ENCODE measurements at regions not wholly inside any gene's neighbourhood (a gene's known extent, or its start where the extent isn't known, plus 50 kb on each side); places are given as distances from the start of the nearest gene placed in this dataset.
"Not testable (repeated sequence)": the region's sequence is repeated elsewhere in the genome, so short reads cannot be mapped to it uniquely, and the experiment has no call there.

DNA sequence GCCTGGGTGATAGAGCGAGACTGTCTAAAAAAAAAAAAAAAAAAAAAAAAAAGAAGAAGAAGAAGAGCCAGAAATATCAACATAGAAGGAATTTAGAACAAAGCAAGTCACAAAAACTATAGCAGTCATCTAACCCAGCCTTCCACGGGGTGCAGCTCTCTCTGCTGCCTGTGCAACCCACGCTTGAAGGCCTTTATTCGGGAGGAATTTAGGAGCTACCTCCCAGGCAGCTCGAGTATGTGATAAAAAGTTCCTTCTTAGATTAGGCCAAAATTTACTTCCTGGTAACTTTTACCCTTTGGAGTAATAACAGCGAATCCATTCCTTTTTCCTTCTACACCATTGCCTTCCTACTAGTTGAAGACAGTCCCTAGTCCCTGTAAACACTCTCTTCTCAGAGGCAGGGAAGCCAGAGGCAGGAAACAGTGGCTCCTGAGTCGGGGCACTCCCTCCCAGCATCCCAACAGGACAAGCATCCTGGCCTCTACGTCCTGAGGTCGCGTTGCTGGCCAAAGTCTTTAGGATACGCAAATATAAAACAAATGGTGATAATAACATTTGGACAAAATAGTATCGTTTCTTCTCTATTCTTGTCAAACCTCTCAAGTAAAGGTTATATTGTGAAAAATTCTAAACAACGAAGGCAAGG, 109.3 kb upstream of the KMT2C start:
- DNase-seq (ENCODE audit: low spot score) = no peak
- in situ Hi-C loops (cut with HindIII; ENCODE audit: low sequenced_read_pairs) = no loop called here

DNA sequence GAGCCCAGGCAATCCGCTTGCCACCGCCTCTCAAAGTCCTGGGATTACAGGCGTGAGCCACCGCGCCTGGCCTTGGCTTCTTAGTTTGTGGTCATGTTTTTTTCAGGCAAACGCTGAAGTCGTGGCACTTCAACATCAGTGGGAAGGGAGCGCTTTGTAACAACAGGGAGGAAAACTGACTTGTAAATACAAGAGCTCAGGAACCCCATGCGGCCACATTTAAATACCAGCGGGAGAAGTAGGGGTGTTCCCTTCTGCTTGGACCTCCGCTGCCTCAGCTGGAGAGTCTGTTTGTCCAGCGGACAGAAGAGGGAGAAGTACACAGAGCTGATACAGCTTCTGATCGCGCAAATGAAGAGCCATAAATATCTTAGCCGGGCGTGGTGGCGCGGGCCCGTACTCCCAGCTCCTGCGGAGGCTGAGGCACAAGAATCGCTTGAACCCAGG, 108.7 kb upstream of the KMT2C start:
- no peak for DNase-seq (ENCODE audit: low spot score)
- in situ Hi-C loops (cut with HindIII; ENCODE audit: low sequenced_read_pairs) = no loop called here

DNA sequence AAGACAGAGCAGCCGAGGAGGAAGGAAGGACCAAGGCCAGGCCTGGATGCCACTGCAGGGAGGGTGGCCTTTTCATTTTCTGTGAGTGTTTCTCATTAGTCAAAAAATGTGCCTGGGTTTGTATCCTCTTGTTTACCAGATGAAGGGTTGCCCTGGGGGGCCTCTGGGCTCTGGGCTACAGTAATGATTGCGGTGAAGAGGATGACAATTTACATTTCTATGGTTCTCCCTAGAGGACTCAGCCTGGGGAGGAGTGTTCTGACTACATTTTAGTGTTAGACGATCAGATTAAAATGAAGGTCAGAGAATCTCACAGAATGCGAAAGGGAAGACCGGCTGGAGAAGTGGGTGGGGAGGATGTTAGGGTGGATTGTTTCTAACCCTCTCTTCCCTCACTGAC, 108.0 kb upstream of the KMT2C start:
- no peak for DNase-seq (ENCODE audit: low spot score)

DNA sequence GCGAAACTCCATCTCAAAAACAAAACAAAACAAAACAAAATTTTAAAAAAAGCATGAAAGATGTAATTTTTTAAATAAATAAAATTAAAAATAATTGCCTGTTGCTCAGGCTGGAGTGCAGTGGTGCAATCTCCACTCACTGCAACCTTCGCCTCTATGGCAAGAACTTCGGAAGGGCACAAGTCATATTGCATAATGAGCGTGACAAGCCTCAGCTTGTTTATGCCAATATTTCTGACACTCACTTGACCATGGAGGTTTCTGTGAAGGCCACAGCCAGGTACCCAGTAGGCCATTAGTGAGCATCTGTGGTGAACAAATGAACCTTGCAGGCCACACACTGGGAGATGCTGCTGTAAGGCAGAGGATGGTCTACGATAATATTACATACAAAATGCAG, 106.1 kb upstream of the KMT2C start:
- no peak for DNase-seq (ENCODE audit: low spot score)
- in situ Hi-C loops (cut with HindIII; ENCODE audit: low sequenced_read_pairs) = no loop called here

More for the DNA sequence above, 108.0 kb upstream of the KMT2C start:
- in situ Hi-C loops (cut with HindIII; ENCODE audit: low sequenced_read_pairs) = no loop called here

DNA sequence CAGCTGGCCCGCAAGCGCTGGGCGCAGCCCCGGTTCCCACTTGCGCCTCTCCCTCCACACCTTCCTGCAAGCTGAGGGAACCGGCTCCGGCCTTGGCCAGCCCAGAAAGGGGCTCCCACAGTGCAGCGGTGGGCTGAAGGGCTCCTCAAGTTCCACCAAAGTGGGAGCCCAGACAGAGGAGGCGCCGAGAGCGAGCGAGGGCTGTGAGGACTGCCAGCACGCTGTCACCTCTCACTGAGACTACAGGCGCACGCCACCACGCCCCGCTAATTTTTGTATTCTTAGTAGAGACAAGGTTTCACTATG, 103.3 kb upstream of the KMT2C start:
- in situ Hi-C loops (cut with HindIII; ENCODE audit: low sequenced_read_pairs); DNase-seq (ENCODE audit: low spot score): not testable (repeated sequence)

DNA sequence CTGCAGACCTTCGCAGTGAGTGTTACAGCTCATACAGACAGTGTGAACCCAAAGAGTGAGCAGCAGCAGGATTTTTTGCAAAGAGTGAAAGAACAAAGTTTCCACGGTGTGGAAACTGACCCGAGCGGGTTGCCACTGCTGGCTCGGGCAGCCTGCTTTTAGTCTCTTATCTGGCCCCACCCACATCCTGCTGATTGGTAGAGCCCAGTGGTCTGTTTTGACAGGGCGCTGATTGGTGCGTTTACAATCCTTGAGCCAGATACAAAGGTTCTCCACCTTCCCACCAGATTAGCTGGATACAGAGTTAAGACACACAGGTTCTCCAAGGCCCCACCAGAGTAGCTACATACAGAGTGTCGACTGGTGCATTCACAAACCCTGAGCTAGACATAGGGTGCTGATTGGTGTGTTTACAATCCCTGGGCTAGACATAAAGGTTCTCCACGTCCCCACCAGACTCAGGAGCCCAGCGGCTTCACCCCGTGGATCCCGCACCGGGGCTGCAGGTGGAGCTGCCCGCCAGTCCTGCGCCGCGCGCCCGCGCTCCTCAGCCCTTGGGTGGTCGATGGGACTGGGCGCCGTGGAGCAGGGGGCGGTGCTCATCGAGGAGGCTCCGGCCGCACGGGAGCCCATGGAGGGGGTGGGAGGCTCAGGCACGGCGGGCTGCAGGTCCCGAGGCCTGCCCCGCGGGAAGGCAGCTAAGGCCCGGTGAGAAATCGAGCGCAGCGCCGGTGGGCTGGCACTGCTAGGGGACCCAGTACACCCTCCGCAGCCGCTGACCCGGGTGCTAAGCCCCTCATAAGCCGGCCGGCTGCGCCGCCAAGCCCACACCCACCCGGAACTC, 102.8 kb upstream of the KMT2C start:
- DNase-seq (ENCODE audit: low spot score); in situ Hi-C loops (cut with HindIII; ENCODE audit: low sequenced_read_pairs): not testable (repeated sequence)

DNA sequence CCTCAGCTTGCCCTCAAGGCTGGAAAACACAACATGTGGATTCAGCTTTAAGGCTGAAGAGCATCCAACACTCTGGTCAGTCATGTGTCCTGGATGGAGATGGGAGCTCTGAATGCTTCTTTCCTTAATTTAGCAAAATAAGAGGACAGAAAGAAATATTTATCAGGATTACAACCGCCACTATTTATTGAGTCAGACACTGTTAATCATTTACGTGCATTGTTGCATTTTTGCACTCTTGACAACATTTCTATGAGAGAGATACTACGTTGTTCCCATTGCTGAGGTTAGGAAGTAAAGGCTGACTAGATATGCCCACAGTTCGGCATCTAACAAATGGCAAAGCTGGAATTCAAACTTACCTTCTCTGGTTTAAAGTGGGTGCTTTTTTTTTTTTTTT, 101.8 kb upstream of the KMT2C start:
- in situ Hi-C loops (cut with HindIII; ENCODE audit: low sequenced_read_pairs) = no loop called here
- no peak for DNase-seq (ENCODE audit: low spot score)

DNA sequence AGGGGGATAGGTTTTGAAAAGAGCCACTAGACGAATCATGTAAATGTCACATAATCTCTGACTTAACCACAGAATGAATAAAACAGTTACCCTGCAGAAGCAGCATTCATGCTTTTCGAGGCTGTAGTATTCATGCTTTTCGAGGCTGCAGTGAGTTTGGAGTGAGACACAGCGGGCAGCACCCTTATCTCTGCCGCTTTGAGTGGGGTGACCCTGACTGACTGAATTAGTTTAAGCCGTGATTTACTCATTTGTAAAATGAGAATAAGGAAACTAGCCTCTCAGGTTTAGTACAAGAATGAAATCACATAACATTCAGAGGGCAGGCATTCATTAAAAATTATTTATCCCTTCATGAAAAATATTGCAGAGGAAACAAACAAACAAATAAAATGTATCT, 92.8 kb upstream of the KMT2C start:
- DNase-seq (ENCODE audit: low spot score) = no peak
- in situ Hi-C loops (cut with HindIII; ENCODE audit: low sequenced_read_pairs) = no loop called here

DNA sequence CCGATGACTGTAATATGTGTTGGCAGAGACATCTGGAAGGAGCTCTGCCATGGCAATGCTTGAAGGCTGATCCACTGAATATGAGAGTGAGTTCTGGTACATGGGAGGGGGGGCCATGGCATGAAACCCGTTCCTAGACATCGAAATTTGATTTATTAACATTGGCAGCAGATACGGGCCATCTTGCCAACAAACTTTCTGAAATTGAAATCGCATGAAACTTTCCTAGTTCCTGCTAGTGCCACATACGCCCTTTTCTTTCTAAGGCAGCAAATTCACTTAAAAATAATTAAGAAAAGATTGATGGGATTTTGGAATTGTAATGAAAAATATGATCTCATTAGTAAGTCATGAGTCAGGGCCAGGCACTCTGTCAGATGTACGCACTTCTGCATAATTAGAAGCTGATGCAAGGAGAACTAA, 91.8 kb upstream of the KMT2C start:
- in situ Hi-C loops (cut with HindIII; ENCODE audit: low sequenced_read_pairs) = no loop called here
- no peak for DNase-seq (ENCODE audit: low spot score)

DNA sequence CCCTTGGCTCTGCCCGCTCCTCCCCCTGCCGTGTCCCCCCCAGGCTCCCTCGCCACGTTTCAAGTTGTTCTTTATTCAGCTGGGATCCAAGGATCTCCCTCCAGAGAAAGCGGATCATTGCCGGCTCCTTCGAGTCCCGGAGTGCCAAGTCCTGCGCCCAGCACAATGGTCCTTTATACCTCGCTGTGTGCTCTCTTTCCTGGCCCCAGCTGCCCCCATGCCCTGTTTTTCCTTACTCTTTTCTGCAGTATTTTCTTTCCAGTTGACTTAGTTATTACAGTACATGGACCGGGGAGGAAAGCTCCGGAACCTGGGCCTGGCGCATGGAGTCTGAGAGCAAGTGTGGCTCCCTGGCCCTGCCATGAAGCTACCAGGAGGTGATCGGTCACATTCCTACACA, 88.1 kb upstream of the KMT2C start:
- DNase-seq (ENCODE audit: low spot score) = peak; percentile 9
- in situ Hi-C loops (cut with HindIII; ENCODE audit: low sequenced_read_pairs) = no loop called here

DNA sequence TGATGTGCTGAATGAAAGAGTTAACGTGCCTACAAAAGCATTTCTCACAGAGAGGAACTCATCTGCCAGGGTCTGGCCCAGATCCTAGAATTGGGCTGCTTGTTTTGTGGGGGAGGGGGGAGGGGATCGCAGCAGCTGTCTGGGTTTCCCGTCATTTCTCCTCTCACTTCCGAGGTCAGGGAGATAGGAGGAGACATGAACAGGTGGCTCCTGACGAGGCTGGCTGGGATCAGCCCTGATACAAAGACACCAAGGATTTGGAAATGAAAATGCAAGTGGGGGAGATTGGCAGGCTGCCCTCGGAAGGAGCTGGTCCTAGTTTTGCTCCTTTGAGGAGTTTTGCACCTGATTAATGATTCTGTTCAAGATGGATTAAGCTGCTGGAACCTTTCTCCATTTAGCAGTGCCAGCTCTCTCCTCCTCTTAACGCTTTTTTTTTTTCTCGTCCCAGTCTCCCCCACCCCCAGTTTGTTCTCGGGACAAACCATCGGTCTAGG, 86.8 kb upstream of the KMT2C start:
- DNase-seq (ENCODE audit: low spot score) = peak; percentile 16
- in situ Hi-C loops (cut with HindIII; ENCODE audit: low sequenced_read_pairs) = no loop called here

DNA sequence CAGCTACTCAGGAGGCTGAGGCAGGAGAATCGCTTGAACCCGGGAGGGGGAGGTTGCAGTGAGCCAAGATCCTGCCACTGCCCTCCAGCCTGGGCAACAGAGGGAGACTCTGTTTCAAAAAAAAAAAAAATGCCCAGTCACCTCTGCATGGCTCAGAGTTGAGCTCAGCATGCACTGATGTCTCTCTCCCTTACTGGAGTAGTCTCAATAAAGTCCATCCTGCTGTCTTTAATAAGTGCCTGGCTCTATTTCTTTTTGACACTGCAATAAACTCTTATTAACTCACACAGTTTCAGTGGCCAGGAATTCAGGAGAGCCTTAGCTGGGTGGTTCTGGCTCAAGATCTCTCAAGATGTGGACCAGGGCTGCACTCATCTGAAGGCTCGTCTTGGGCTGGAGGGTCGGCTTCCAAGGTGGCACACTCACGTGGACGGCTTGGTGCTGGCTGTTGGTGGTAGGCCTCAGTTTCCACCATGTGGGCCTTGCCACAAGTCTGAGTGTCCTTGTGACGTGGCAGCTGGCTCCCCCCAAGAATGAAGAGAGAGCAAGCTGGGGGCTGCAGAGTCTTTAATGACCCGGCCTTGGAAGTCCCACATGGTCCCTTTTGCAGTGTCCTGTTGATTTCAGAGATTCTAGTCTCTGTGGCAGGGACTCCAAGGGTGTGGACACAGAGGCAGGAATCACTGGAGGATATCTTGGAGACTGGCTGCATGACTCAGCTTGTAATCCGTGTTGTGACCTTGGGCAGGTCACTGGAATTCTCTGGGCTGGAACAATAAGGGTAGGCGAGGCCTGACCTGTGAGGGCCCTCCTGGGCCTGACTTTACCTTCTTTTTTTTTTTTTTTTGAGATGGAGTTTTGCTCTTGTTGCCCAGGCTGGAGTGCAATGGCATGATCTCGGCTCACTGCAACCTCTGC, 85.9 kb upstream of the KMT2C start:
- DNase-seq (ENCODE audit: low spot score) = no peak
- in situ Hi-C loops (cut with HindIII; ENCODE audit: low sequenced_read_pairs) = no loop called here

DNA sequence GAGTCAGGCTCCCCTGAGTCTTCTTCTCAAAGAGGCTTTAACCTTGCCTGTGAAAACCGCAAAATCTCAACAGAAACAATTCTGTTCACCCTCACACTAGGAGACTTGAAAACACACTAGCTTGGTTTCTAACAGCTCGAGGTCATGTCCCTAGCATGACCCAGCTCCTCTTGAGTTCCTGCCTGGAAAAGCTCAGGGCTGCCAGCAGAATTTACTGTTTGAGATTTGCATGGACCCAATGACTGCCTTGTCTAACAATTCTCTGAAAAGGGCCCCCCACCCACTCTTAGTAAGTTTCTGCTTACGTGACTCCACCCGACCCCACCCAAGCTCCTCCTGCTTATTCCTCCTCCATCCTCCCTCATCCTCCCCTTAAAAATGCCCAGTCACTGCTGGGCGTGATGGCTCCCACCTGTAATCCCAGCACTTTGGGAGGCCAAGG, 85.1 kb upstream of the KMT2C start:
- in situ Hi-C loops (cut with HindIII; ENCODE audit: low sequenced_read_pairs) = no loop called here
- DNase-seq (ENCODE audit: low spot score) = no peak

DNA sequence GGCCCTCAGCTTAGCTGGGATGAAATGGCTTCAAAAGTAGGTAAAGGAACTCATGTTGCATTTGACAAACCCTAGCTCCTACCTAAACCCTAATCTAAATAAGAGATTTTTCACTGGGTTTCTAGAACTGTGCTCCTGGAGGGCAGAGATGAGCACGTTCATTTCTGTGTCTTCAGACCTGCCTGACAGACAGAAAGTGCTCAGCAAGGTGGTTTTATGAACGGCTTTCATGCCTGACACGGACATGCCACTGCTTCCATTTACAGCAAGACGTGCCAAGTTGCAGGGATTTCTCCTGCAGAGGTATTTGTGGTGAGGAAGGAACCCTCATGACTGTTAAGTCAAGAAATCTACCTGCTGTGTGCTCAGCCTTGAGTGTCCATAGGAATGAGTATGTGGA, 83.5 kb upstream of the KMT2C start:
- in situ Hi-C loops (cut with HindIII; ENCODE audit: low sequenced_read_pairs) = no loop called here

DNA sequence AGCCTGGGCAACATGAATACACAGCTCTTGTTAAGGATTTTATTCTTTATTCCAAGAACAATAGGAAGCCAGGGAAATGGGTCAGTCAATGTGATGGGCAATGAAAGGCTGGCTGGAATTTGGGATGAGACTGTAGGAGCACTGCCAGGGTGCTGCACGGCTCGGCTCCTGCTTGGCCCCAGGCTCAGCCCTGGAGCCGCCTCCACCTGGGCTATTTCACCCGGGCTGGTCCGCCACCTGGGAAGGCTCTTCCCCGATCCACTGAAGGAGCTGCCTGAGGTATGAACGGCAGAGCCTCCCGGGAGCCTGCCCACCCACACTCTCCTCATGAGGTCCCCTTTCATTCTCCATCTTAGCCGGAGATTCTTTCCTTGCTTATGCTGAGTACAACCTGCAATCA, 80.4 kb upstream of the KMT2C start:
- in situ Hi-C loops (cut with HindIII; ENCODE audit: low sequenced_read_pairs) = no loop called here

More for the DNA sequence above, 83.5 kb upstream of the KMT2C start:
- DNase-seq (ENCODE audit: low spot score) = no peak

DNA sequence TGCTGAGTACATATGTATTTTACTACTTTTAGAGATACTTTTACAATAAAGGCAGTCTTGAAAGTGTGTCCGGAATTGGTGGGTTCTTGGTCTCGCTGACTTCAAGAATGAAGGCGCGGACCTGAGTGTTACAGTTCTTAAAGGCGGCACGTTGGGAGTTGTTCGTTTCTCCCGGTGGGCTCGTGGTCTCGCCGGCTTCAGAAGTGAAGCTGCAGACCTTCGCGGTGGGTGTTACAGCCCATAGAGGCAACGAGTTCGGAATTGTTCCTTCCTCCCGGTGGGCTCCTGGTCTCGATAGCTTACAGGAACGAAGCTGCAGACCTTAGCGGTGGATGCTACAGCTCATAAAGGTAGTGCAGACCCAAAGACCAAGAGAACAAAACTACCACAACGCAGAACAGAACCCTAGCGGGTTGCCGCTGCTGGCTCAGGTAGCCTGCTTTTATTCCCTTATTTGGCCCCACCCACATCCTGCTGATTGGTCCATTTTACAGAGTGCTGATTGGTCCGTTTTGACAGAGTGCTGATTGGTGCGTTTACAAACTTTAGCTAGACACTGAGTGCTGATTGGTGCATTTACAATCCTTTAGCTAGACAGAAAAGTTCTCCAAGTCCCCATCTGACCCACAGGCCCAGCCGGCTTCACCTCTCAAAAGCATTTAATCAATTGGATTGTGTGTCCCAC, 79.6 kb upstream of the KMT2C start:
- in situ Hi-C loops (cut with HindIII; ENCODE audit: low sequenced_read_pairs); DNase-seq (ENCODE audit: low spot score): not testable (repeated sequence)

More for the DNA sequence above, 80.4 kb upstream of the KMT2C start:
- DNase-seq (ENCODE audit: low spot score) = no peak

DNA sequence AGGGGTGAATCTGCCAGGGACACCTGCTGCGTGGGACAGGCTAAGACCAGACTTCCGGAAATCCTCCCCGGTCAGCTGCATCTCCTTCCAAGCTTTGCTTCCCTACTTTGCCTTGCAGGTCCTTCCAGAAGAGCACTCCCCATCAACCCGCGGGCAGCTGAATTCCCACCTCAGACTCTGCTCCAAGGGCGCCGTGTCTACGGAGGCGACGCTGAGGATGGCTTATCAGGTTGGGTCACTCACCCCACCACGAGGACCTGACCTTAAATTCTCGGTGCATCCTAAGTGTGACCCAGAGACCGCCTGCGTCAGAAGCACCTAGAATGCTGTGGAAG, 78.9 kb upstream of the KMT2C start:
- in situ Hi-C loops (cut with HindIII; ENCODE audit: low sequenced_read_pairs) = no loop called here
- DNase-seq (ENCODE audit: low spot score) = no peak

DNA sequence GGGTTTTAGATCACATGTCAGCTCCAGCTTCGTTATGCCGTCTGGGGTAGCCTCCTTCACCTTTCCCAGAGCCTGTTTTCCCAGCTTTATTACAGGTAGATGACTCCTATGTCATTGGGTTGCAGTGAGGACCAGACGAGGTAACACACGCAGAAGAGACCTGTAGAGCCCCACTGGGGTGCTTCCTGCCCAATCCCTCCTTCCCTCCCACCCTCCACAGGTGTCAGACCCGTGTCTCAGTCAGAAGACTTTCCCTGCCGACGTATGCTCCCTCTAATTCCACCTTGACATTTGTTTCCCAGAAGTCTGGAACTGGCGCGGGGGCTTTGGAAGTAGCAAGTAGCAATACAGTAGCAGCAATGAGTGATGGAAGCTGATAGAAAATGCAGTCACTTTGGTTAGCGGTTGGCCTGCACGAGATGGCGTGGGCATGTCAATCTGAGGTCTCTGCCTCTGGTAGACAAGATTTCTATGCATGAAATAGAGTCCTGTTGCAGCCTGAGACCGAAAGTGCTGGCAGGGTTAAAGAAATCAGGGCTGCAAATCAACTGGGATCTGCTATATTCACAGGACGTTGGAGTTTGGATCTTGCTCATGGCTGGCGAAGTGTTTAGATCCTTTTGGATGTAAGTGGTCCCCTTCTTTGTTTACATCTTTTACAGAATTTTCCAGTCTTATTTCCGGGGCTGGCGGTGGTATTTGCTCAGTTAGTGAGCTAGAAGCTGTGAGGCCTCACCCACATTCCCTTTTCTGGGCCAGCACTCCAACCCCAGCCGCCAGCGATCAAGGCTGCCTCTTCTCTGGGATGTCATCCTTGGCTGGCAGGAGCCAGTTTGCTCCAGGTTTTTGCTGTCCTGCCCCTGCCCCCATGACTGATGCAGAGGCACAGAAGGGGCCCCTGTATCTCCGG, 78.3 kb upstream of the KMT2C start:
- no peak for DNase-seq (ENCODE audit: low spot score)
- in situ Hi-C loops (cut with HindIII; ENCODE audit: low sequenced_read_pairs) = no loop called here

All from G401 (cell line).